Endothelial cell of umbilical vein (primary cell): ENCODE measurements at regions not wholly inside any gene's neighbourhood (a gene's known extent, or its start where the extent isn't known, plus 50 kb on each side); places are given as distances from the start of the nearest gene placed in this dataset.

Experiments
- EZH2 ChIP-seq: IDR thresholded peaks from 2 replicates; pipeline ENCODE4 v1.6.1; 2012; ENCODE audit warnings: borderline replicate concordance, low read depth, mild to moderate bottlenecking, moderate library complexity, low read length, inconsistent platforms; ENCODE audit not compliant: severe bottlenecking
- FOS ChIP-seq: IDR thresholded peaks from 2 replicates; pipeline ENCODE4 v1.6.1; 2011; ENCODE audit warnings: mild to moderate bottlenecking, low read length, moderate library complexity, borderline replicate concordance; ENCODE audit not compliant: insufficient read depth
- JUN ChIP-seq: IDR thresholded peaks from 2 replicates; pipeline ENCODE4 v1.6.1; 2011; ENCODE audit warnings: borderline replicate concordance, low read depth; ENCODE audit not compliant: insufficient read length, insufficient read depth
- MAX ChIP-seq: IDR thresholded peaks from 2 replicates; pipeline ENCODE4 v1.6.1; 2011; ENCODE audit not compliant: insufficient read depth, insufficient read length
- POLR2A ChIP-seq: IDR thresholded peaks from 2 replicates; pipeline ENCODE4 v1.6.1; 2012; ENCODE audit warnings: low read depth, mild to moderate bottlenecking, control low read depth, low read length
- POLR2AphosphoS5 ChIP-seq: IDR thresholded peaks from 2 replicates; pipeline ENCODE4 v1.6.1; 2012; ENCODE audit warnings: low read depth, mild to moderate bottlenecking, control low read depth, low read length, moderate library complexity; ENCODE audit not compliant: insufficient read depth
- TF ChIP-seq, protein P1 (sequence below), 2 donors: IDR thresholded peaks; 1 replicate in 1 of 2; 2 replicates in 1 of 2; pipeline ENCODE4 v1.5.1; 2011; ENCODE audit warnings: low read length in 2 of 2, mild to moderate bottlenecking in 2 of 2, moderate library complexity in 2 of 2, control low read depth in 1 of 2, inconsistent platforms in 1 of 2, low read depth in 1 of 2; ENCODE audit not compliant: insufficient read depth in 1 of 2; ENCODE audit errors: extremely low read depth in 1 of 2

- TF ChIP-seq POLR2A (no peak), JUN (no peak), EZH2 (no peak), FOS (no peak), POLR2AphosphoS5 (no peak), MAX (no peak)
- TF ChIP-seq, protein P1, sequence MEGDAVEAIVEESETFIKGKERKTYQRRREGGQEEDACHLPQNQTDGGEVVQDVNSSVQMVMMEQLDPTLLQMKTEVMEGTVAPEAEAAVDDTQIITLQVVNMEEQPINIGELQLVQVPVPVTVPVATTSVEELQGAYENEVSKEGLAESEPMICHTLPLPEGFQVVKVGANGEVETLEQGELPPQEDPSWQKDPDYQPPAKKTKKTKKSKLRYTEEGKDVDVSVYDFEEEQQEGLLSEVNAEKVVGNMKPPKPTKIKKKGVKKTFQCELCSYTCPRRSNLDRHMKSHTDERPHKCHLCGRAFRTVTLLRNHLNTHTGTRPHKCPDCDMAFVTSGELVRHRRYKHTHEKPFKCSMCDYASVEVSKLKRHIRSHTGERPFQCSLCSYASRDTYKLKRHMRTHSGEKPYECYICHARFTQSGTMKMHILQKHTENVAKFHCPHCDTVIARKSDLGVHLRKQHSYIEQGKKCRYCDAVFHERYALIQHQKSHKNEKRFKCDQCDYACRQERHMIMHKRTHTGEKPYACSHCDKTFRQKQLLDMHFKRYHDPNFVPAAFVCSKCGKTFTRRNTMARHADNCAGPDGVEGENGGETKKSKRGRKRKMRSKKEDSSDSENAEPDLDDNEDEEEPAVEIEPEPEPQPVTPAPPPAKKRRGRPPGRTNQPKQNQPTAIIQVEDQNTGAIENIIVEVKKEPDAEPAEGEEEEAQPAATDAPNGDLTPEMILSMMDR (IDR thresholded peaks at IDR 0.05; ENCODE audit: extremely low read depth in 1 of 2, insufficient read depth in 1 of 2, low read depth in 1 of 2, low read length in 2 of 2), result no peak
Observed at GRCh38 chr9:89825669-89826068, 220.9 kb downstream of the GADD45G start.
